GM23338 (cell line): ENCODE measurements at regions not wholly inside any gene's neighbourhood (a gene's known extent, or its start where the extent isn't known, plus 50 kb on each side); places are given as distances from the start of the nearest gene placed in this dataset.

Source experiments
- ATAC-seq: fragments of 200-7000 bp; cut with Tn5 transposase; 3 replicates; pipeline ENCODE4 v1.9.1; 2020
- DNase-seq: peaks from one replicate; pipeline ENCODE4 v3.0.0-alpha.2; 2015; ENCODE audit warnings: low spot score
- H2AFZ ChIP-seq: fragments of 200-600 bp; sonication (generic); 2 replicates; pipeline ENCODE4 v1.8.0; 2016; ENCODE audit warnings: antibody characterized with exemption, mild to moderate bottlenecking, moderate library complexity
- H3F3A ChIP-seq: fragments of 200-600 bp; sonication (generic); replicated peaks from 2 replicates; pipeline ENCODE4 v1.8.0; 2017; ENCODE audit warnings: antibody characterized with exemption, mixed run types, low read depth
- H3K27ac ChIP-seq: fragments of 200-600 bp; sonication (generic); 2 replicates; pipeline ENCODE4 v1.6.1; 2016; ENCODE audit warnings: low read depth
- H3K27me3 ChIP-seq: fragments of 200-600 bp; sonication (generic); 2 replicates; pipeline ENCODE4 v1.8.0; 2016; ENCODE audit warnings: mild to moderate bottlenecking, mixed run types, moderate library complexity; ENCODE audit not compliant: insufficient read depth
- H3K36me3 ChIP-seq: fragments of 200-600 bp; sonication (generic); 2 replicates; pipeline ENCODE4 v1.8.0; 2016; ENCODE audit warnings: mild to moderate bottlenecking; ENCODE audit not compliant: insufficient read depth
- H3K4me1 ChIP-seq: fragments of 200-600 bp; sonication (generic); 2 replicates; pipeline ENCODE4 v1.8.0; 2016; ENCODE audit warnings: mild to moderate bottlenecking, moderate library complexity; ENCODE audit not compliant: insufficient read depth
- H3K4me2 ChIP-seq: fragments of 200-600 bp; sonication (generic); 2 replicates; pipeline ENCODE4 v1.7.1; 2017; ENCODE audit warnings: mixed run types
- H3K4me3 ChIP-seq: fragments of 200-600 bp; sonication (generic); 2 replicates; pipeline ENCODE4 v1.6.1; 2016; ENCODE audit warnings: mixed run types
- H3K79me2 ChIP-seq: fragments of 200-600 bp; sonication (generic); replicated peaks from 2 replicates; pipeline ENCODE4 v1.8.0; 2017; ENCODE audit warnings: mild to moderate bottlenecking; ENCODE audit not compliant: insufficient read depth
- H3K9me2 ChIP-seq: fragments of 200-600 bp; sonication (generic); 2 replicates; pipeline ENCODE4 v1.8.0; 2017; ENCODE audit not compliant: insufficient read depth
- H4K20me1 ChIP-seq: fragments of 200-600 bp; sonication (generic); replicated peaks from 2 replicates; pipeline ENCODE4 v1.8.0; 2017; ENCODE audit warnings: mild to moderate bottlenecking; ENCODE audit not compliant: insufficient read depth
- H3K27ac Mint-ChIP-seq: 2 replicates; pipeline ENCODE4 v1.8.0; 2020; ENCODE audit warnings: inconsistent platforms, mild to moderate bottlenecking, moderate library complexity, mixed read lengths
- H3K27me3 Mint-ChIP-seq: 3 replicates; pipeline ENCODE4 v1.8.0; 2022; ENCODE audit warnings: low read depth, mild to moderate bottlenecking, moderate library complexity, mixed read lengths, inconsistent platforms; ENCODE audit not compliant: insufficient read depth, poor library complexity
- H3K36me3 Mint-ChIP-seq: 3 replicates; pipeline ENCODE4 v1.8.0; 2021; ENCODE audit warnings: low read depth, mild to moderate bottlenecking, inconsistent platforms, moderate library complexity, mixed read lengths
- H3K4me1 Mint-ChIP-seq: 3 replicates; pipeline ENCODE4 v1.8.0; 2020; ENCODE audit warnings: mild to moderate bottlenecking, inconsistent platforms, mixed read lengths
- H3K4me3 Mint-ChIP-seq: 3 replicates; pipeline ENCODE4 v1.8.0; 2021; ENCODE audit warnings: moderate library complexity, mild to moderate bottlenecking, inconsistent platforms, mixed read lengths
- H3K9me3 Mint-ChIP-seq: 3 replicates; pipeline ENCODE4 v1.8.0; 2020; ENCODE audit warnings: moderate library complexity, mild to moderate bottlenecking, inconsistent platforms, mixed read lengths
- CREB1 ChIP-seq: fragments of 250-450 bp; sonication (Bioruptor Pico); IDR thresholded peaks from 2 replicates; pipeline ENCODE4 v1.5.0; 2020; ENCODE audit warnings: low read depth, mild to moderate bottlenecking, moderate library complexity
- CTCF ChIP-seq, 2 experiments: fragments of 200-600 bp in 1 of 2; sonication (generic) in 1 of 2; conservative IDR thresholded peaks; 2 replicates each; pipeline versions ENCODE4 v1.5.1 to v1.6.1; 2016 to 2017; ENCODE audit warnings: antibody characterized with exemption in 2 of 2, low read depth in 2 of 2, mild to moderate bottlenecking in 2 of 2, moderate library complexity in 1 of 2
- ETS1 ChIP-seq: IDR thresholded peaks from 2 replicates; pipeline ENCODE4 v1.6.1; 2016; ENCODE audit warnings: antibody characterized with exemption
- EZH2 ChIP-seq: fragments of 200-600 bp; sonication (generic); IDR thresholded peaks from one replicate; pipeline ENCODE4 v1.8.0; 2017; ENCODE audit warnings: antibody characterized with exemption, mild to moderate bottlenecking, low read depth; ENCODE audit not compliant: unreplicated experiment
- EZH2phosphoT487 ChIP-seq: fragments of 200-600 bp; sonication (generic); IDR thresholded peaks from one replicate; pipeline ENCODE4 v1.8.1; 2018; ENCODE audit warnings: antibody characterized with exemption; ENCODE audit not compliant: unreplicated experiment
- JUNB ChIP-seq: IDR thresholded peaks from one replicate; pipeline ENCODE4 v1.6.1; 2016; ENCODE audit warnings: antibody characterized with exemption; ENCODE audit not compliant: unreplicated experiment
- NANOG ChIP-seq: IDR thresholded peaks from 2 replicates; pipeline ENCODE4 v1.6.1; 2016; ENCODE audit warnings: antibody characterized with exemption, borderline replicate concordance
- POLR2AphosphoS5 ChIP-seq: IDR thresholded peaks from 2 replicates; pipeline ENCODE4 v1.6.1; 2016; ENCODE audit warnings: antibody characterized with exemption, low read depth
- STAT1 ChIP-seq: IDR thresholded peaks from one replicate; pipeline ENCODE4 v1.6.1; 2016; ENCODE audit warnings: antibody characterized with exemption; ENCODE audit not compliant: unreplicated experiment
- ZNF114 ChIP-seq: fragments of 250-450 bp; sonication (Bioruptor Pico); IDR thresholded peaks from 2 replicates; pipeline ENCODE4 v1.5.0; 2020; ENCODE audit warnings: mild to moderate bottlenecking, moderate library complexity
- ZNF331 ChIP-seq: fragments of 250-450 bp; sonication (Bioruptor Pico); IDR thresholded peaks from 2 replicates; pipeline ENCODE4 v1.5.0; 2020; ENCODE audit warnings: low read depth, mild to moderate bottlenecking, moderate library complexity
- ZNF462 ChIP-seq: fragments of 250-450 bp; sonication (Bioruptor Pico); IDR thresholded peaks from 2 replicates; pipeline ENCODE4 v1.5.0; 2020; ENCODE audit warnings: mild to moderate bottlenecking, moderate library complexity

GRCh38 chr4:166546009-166546408 is 673.0 kb downstream of the TLL1 start:
- TF ChIP-seq EZH2 (no peak), JUNB (no peak), NANOG (no peak), ETS1 (no peak), STAT1 (no peak)
- H3K27me3 Mint-ChIP-seq = no peaks in the 10 kb centered on the region
- no peak overlapping the region for H3K4me2 ChIP-seq
- no peaks in the 10 kb centered on the region for H3K36me3 Mint-ChIP-seq
- no peaks in the 10 kb centered on the region for H3F3A ChIP-seq
- no peaks in the 10 kb centered on the region for H3K27me3 ChIP-seq
- H3K27ac Mint-ChIP-seq = no peak overlapping the region
- DNase-seq (no peak), ATAC-seq (no peak)
- H4K20me1 ChIP-seq = no peaks in the 10 kb centered on the region
- H3K36me3 ChIP-seq = no peaks in the 10 kb centered on the region
- H3K4me1 ChIP-seq = no peaks in the 10 kb centered on the region
- H3K9me2 ChIP-seq = no peaks in the 10 kb centered on the region
- H3K27ac ChIP-seq = no peak overlapping the region
- no peak overlapping the region for H3K4me3 Mint-ChIP-seq
- no peak overlapping the region for H3K4me3 ChIP-seq
- no peaks in the 10 kb centered on the region for H3K4me1 Mint-ChIP-seq
- no peaks in the 10 kb centered on the region for H3K79me2 ChIP-seq
- no peak overlapping the region for H2AFZ ChIP-seq
- H3K9me3 Mint-ChIP-seq = no peaks in the 10 kb centered on the region; the same call in 1 of the 3 replicates

- Histone ChIP-seq H3K9me2 (no peaks in the 10 kb centered on the region), H3K79me2 (no peaks in the 10 kb centered on the region), H4K20me1 (no peaks in the 10 kb centered on the region), H3K4me2 (no peak overlapping the region), H3F3A (no peaks in the 10 kb centered on the region), H2AFZ (no peak overlapping the region), H3K36me3 (no peaks in the 10 kb centered on the region), H3K27me3 (no peaks in the 10 kb centered on the region), H3K27ac (no peak overlapping the region), H3K4me3 (no peak overlapping the region), H3K4me1 (no peaks in the 10 kb centered on the region)
- H3K4me3 Mint-ChIP-seq = no peak overlapping the region
- H3K36me3 Mint-ChIP-seq = no peaks in the 10 kb centered on the region
- no peaks in the 10 kb centered on the region for H3K9me3 Mint-ChIP-seq
- H3K27me3 Mint-ChIP-seq = no peaks in the 10 kb centered on the region
- no peaks in the 10 kb centered on the region for H3K4me1 Mint-ChIP-seq
- no peak overlapping the region for H3K27ac Mint-ChIP-seq
- DNase-seq = no peak
- ATAC-seq = no peak
- TF ChIP-seq ETS1 = no peak
- TF ChIP-seq POLR2AphosphoS5 = no peak
- TF ChIP-seq ZNF331 (CRISPR knock-in tag) = no peak
- no peak for TF ChIP-seq JUNB
- no peak for TF ChIP-seq NANOG
- TF ChIP-seq STAT1 = no peak
- no peak for TF ChIP-seq CTCF (conservative IDR thresholded peaks at IDR 0.05; ENCODE audit: low read depth in 2 of 2)
- TF ChIP-seq ZNF462 (CRISPR knock-in tag) = no peak
- no peak for TF ChIP-seq ZNF114 (CRISPR knock-in tag)
- no peak for TF ChIP-seq CREB1 (CRISPR knock-in tag)
- TF ChIP-seq EZH2phosphoT487 = no peak
These were observed 656.7 kb downstream of the SPOCK3 start for GRCh38 chr4:166577639-166578038.
